CD4-positive, alpha-beta memory T cell (primary cell): ENCODE measurements at regions not wholly inside any gene's neighbourhood (a gene's known extent, or its start where the extent isn't known, plus 50 kb on each side); places are given as distances from the start of the nearest gene placed in this dataset.

ENCODE experiments used
- CTCF ChIA-PET: fragments of 350-600 bp; sonication (Branson Sonifier 250); formaldehyde crosslinking; loops from one replicate; lab custom pipeline; 2021; ENCODE audit warnings: inconsistent platforms; ENCODE audit not compliant: partially characterized antibody; lab: Charles Lee
- POLR2A ChIA-PET: fragments of 350-600 bp; sonication (Branson Sonifier 250); formaldehyde crosslinking; loops from one replicate; lab custom pipeline; 2021; ENCODE audit not compliant: partially characterized antibody; lab: Charles Lee
- DNase-seq, 5 donors: peaks; one replicate each; pipeline versions ENCODE4 v3.0.0 to v3.0.0-alpha.2; 2020 to 2022; ENCODE audit warnings: mixed read lengths in 1 of 5
- H3K27ac ChIP-seq: one replicate; pipeline ENCODE4 v1.7.0; 2013; ENCODE audit warnings: low read depth, low read length
- H3K27me3 ChIP-seq: 2 replicates; pipeline ENCODE4 v1.7.0; 2013; ENCODE audit warnings: mild to moderate bottlenecking, low read length, moderate library complexity; ENCODE audit not compliant: insufficient read depth
- H3K36me3 ChIP-seq: 2 replicates; pipeline ENCODE4 v1.7.0; 2013; ENCODE audit warnings: mild to moderate bottlenecking, low read length, moderate library complexity; ENCODE audit not compliant: insufficient read depth
- H3K4me1 ChIP-seq: 2 replicates; pipeline ENCODE4 v1.7.0; 2013; ENCODE audit warnings: mild to moderate bottlenecking, low read length, moderate library complexity; ENCODE audit not compliant: insufficient read depth
- H3K4me3 ChIP-seq, 2 donors: one replicate each; pipeline ENCODE4 v1.7.0; 2013; ENCODE audit warnings: low read length in 2 of 2, mild to moderate bottlenecking in 1 of 2
- H3K9me3 ChIP-seq, 2 donors: one replicate each; pipeline ENCODE4 v1.7.0; 2013; ENCODE audit warnings: low read length in 2 of 2, control low read depth in 1 of 2; ENCODE audit not compliant: control insufficient read depth in 1 of 2
- H3K27ac Mint-ChIP-seq, 7 donors: one replicate each; pipeline ENCODE4 v1.8.0; 2020 to 2021; ENCODE audit warnings: mixed read lengths in 7 of 7, mild to moderate bottlenecking in 6 of 7, inconsistent platforms in 3 of 7, moderate library complexity in 3 of 7
- H3K27me3 Mint-ChIP-seq, 2 donors: one replicate each; pipeline ENCODE4 v1.8.0; 2020 to 2021; ENCODE audit warnings: mixed read lengths in 2 of 2
- H3K36me3 Mint-ChIP-seq, 2 donors: one replicate each; pipeline ENCODE4 v1.8.0; 2020 to 2021; ENCODE audit warnings: mixed read lengths in 2 of 2, inconsistent platforms in 1 of 2, mild to moderate bottlenecking in 1 of 2
- H3K4me1 Mint-ChIP-seq, 4 donors: one replicate each; pipeline ENCODE4 v1.8.0; 2020 to 2021; ENCODE audit warnings: mixed read lengths in 4 of 4, mild to moderate bottlenecking in 1 of 4
- H3K4me3 Mint-ChIP-seq, 8 donors: one replicate each; pipeline ENCODE4 v1.8.0; 2020 to 2021; ENCODE audit warnings: mixed read lengths in 8 of 8, mild to moderate bottlenecking in 7 of 8, moderate library complexity in 6 of 8, inconsistent platforms in 3 of 8
- H3K9me3 Mint-ChIP-seq, 8 donors: one replicate each; pipeline ENCODE4 v1.8.0; 2020 to 2021; ENCODE audit warnings: mixed read lengths in 8 of 8, mild to moderate bottlenecking in 5 of 8, inconsistent platforms in 3 of 8, moderate library complexity in 1 of 8
- intact Hi-C: fragments of 100-400 bp; cut with micrococcal nuclease; formaldehyde crosslinking; loops from one replicate; pipeline ENCODE4 v1.15.1; 2023

DNA sequence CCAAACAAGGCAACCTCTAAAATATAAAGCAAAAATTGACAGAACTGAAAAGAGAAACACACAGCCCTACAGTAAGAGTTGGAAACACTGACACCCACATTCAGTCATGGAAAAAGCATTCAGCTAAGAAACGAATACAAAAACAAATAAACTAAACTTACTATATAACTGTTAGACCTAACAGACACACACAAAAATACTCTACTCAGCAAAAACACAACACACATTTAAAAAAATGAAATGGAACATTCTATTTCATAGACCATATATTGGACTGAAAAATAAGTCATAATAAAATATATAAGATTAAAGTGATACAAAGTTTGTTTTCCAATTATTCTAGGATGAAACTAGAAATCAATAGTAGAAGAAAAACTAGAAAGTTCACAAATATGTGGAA, 488.8 kb upstream of the POU3F4 start:
- H3K36me3 Mint-ChIP-seq = no peaks in the 10 kb centered on the region
- CTCF ChIA-PET = no interaction called here

DNA sequence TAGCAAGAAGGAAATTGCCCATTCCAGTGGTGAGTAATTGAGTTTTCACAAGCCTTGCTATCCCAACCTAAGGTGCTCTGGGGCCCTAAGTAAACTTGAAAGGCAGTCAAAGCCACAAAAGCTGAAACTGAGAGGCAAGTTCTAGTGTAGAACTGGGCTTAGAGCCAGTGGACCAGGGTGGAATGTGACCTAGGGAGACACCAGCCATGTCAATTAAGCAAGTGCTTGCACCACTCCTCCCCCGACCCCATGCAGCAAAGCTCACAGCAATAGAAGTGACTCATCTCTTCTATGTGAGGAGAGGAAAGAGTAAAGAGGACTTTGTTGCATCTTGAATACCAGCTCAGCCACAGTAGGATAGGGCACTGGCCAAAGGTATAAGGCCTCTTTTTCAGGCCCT, 486.1 kb upstream of the POU3F4 start:
- H3K27me3 Mint-ChIP-seq = no peaks in the 10 kb centered on the region
- H3K9me3 Mint-ChIP-seq = peaks cover 0 to 31% (median 10%) of the 10 kb centered on the region in 8 donors
- ChIA-PET POLR2A (no interaction called here), CTCF (no interaction called here)
- no peaks in the 10 kb centered on the region for H3K27me3 ChIP-seq
- H3K36me3 Mint-ChIP-seq = no peaks in the 10 kb centered on the region
- H3K4me1 Mint-ChIP-seq = no peaks in the 10 kb centered on the region
- H3K9me3 ChIP-seq = no peaks in the 10 kb centered on the region
- H3K27ac Mint-ChIP-seq = no peak overlapping the region
- H3K36me3 ChIP-seq = no peaks in the 10 kb centered on the region
- DNase-seq = no peak
- no peak overlapping the region for H3K27ac ChIP-seq
- intact Hi-C loops = no loop called here
- H3K4me1 ChIP-seq = no peaks in the 10 kb centered on the region
- no peak overlapping the region for H3K4me3 ChIP-seq
- H3K4me3 Mint-ChIP-seq = no peak overlapping the region

More for the DNA sequence above, 488.8 kb upstream of the POU3F4 start:
- no peaks in the 10 kb centered on the region for H3K4me1 ChIP-seq
- no peak overlapping the region for H3K4me3 ChIP-seq
- intact Hi-C loops = no loop called here
- no peaks in the 10 kb centered on the region for H3K9me3 ChIP-seq
- Mint-ChIP-seq H3K27ac (no peak overlapping the region), H3K4me1 (no peaks in the 10 kb centered on the region), H3K9me3 (peaks cover 0 to 8% (median 4%) of the 10 kb centered on the region in 8 donors), H3K27me3 (no peaks in the 10 kb centered on the region), H3K4me3 (no peak overlapping the region)
- no peak for DNase-seq
- H3K27me3 ChIP-seq = no peaks in the 10 kb centered on the region
- no peaks in the 10 kb centered on the region for H3K36me3 ChIP-seq
- H3K27ac ChIP-seq = no peak overlapping the region
- POLR2A ChIA-PET = no interaction called here
